Esophagus (tissue), 2 donors: ENCODE measurements at regions not wholly inside any gene's neighbourhood (a gene's known extent, or its start where the extent isn't known, plus 50 kb on each side); places are given as distances from the start of the nearest gene placed in this dataset.
"Not testable (repeated sequence)": the region's sequence is repeated elsewhere in the genome, so short reads cannot be mapped to it uniquely, and the experiment has no call there.

Experiments used
- H3K27ac ChIP-seq, 2 donors: one replicate each; pipeline ENCODE4 v1.5.1; 2013; ENCODE audit warnings: low read depth in 2 of 2, mild to moderate bottlenecking in 2 of 2, inconsistent platforms in 1 of 2, low read length in 1 of 2, moderate library complexity in 1 of 2
- H3K27me3 ChIP-seq, 2 donors: one replicate each; pipeline ENCODE4 v1.6.1; 2013; ENCODE audit warnings: low read length in 2 of 2, control low read depth in 1 of 2, mild to moderate bottlenecking in 1 of 2; ENCODE audit not compliant: insufficient read depth in 2 of 2, control insufficient read depth in 1 of 2
- H3K36me3 ChIP-seq, 2 donors: one replicate each; pipeline ENCODE4 v1.6.1; 2013; ENCODE audit warnings: low read length in 1 of 2; ENCODE audit not compliant: control insufficient read depth in 2 of 2, insufficient read depth in 2 of 2
- H3K4me1 ChIP-seq, 2 donors: one replicate each; pipeline ENCODE4 v1.6.1; 2013; ENCODE audit warnings: low read length in 1 of 2; ENCODE audit not compliant: control insufficient read depth in 2 of 2, insufficient read depth in 2 of 2
- H3K4me3 ChIP-seq, 2 donors: one replicate each; pipeline ENCODE4 v1.5.1; 2013; ENCODE audit warnings: low read length in 2 of 2, mild to moderate bottlenecking in 2 of 2, low read depth in 1 of 2, moderate library complexity in 1 of 2
- H3K9me3 ChIP-seq, 2 donors: one replicate each; pipeline ENCODE4 v1.6.1; 2013; ENCODE audit warnings: mild to moderate bottlenecking in 2 of 2, low read depth in 1 of 2, low read length in 1 of 2, moderate library complexity in 1 of 2; ENCODE audit not compliant: control insufficient read depth in 2 of 2, insufficient read depth in 1 of 2
- WGBS, 2 donors: extraction: QIAGEN DNeasy Blood & Tissue Kit; methylation state at CpG; one replicate each; pipeline ENCODE4 v1.1.7; 2013; 5-methylcytosine and 5-hydroxymethylcytosine counted together
- donor health status: healthy with polysubstance abuse.
- donor health status: Bipolar disorder and iron deficiency.

DNA sequence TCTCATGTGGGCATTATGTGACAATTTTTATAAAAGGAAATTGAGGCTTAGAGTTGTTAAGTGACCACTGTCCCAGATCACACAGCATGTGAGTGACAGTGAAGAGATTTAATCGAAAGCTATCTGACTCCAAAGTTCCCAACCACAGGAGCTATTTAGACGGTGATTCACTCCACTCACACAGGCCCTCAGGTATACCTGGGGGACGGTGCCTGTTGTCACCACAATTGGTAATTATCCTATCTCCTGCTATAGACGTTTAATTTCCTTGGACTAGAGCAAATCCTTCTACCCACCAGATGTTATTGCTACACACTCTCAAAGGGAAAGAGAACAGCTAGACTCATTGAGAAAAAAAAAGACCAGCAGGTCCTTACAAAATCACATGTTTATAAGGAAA lies 145.5 kb downstream of the KLF6 start:
- H3K27me3 ChIP-seq: no peaks in the 10 kb centered on the region
- no peaks in the 10 kb centered on the region for H3K4me1 ChIP-seq
- H3K4me3 ChIP-seq: no peak overlapping the region
- 69 to 79% methylated on average over 4 of the region's 4 CpGs for WGBS, 2 donors
- no peaks in the 10 kb centered on the region for H3K36me3 ChIP-seq
- H3K27ac ChIP-seq: peak overlapping the region in 1 of 2 donors; percentile 10
- no peaks in the 10 kb centered on the region for H3K9me3 ChIP-seq

DNA sequence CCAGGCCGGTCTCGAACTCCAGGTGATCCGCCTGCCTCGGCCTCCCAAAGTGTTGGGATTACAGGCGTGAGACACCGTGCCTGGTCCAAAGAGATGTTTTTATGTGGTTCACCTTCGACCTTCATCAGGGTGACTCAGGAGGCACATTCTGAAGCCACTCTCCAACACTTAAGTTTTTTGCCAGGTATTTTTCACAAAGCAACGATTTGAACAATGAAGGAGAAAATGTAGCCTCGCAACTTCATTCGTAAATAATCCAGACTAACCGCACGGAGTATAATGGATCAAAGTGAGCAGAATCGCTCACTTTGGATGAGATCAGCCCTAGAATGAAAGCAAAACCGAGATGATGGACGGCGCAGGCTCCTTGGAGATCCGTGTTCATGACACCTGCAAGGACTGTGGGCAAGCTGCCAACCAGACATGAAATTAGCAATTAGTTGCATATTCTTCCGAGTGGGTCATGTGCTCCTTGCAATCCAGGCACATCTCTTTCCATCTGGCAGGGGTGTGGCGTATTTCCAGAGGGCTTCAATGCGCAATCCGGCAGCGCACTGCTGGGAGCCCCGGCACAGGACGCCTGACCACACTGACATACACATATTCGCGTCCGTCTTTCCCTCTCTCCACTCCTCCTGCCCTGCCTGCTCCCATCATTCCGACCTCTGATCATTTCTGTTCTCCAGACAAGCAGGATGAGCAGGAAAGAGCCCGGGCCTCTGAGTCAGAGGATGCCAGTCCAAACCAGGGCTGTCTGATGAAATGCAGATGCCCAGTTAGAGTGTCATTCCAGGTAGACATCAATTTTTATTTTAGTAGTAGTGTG lies 148.4 kb downstream of the KLF6 start:
- no peaks in the 10 kb centered on the region for H3K36me3 ChIP-seq
- H3K4me1 ChIP-seq: no peaks in the 10 kb centered on the region
- peak overlapping the region; percentile 87 to 96 for H3K27ac ChIP-seq
- H3K27me3 ChIP-seq: no peaks in the 10 kb centered on the region
- no peaks in the 10 kb centered on the region for H3K9me3 ChIP-seq
- H3K4me3 ChIP-seq: no peak overlapping the region
- 67 to 77% methylated on average over 29 of the region's 29 CpGs for WGBS, 2 donors

DNA sequence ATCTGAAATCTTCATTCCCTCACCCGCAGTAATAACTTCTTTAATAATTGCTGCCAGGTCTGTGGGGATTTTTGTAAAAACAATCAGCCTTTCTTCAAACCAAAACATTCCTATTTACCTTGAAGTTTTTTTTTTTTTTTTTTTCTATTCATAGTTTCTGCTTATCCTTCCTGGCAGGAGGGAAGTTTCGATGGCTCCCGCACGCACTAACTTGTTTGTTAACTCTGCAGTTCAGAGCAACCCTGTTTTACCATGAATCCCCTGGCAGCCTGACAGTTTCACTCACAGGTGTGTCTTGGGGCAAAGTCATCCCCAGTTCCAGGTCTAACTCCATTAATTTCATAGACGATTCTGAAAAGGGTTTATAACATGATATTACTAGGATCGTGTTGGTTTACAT lies 149.3 kb downstream of the KLF6 start:
- peaks cover 0 to 2% of the 10 kb centered on the region in 2 donors for H3K4me1 ChIP-seq
- no peaks in the 10 kb centered on the region for H3K27me3 ChIP-seq
- no peaks in the 10 kb centered on the region for H3K36me3 ChIP-seq
- H3K9me3 ChIP-seq: no peaks in the 10 kb centered on the region
- H3K27ac ChIP-seq: peak overlapping the region; percentile 87 to 96
- H3K4me3 ChIP-seq: no peak overlapping the region
- WGBS, 2 donors: 37 to 47% methylated on average over 6 of the region's 6 CpGs

DNA sequence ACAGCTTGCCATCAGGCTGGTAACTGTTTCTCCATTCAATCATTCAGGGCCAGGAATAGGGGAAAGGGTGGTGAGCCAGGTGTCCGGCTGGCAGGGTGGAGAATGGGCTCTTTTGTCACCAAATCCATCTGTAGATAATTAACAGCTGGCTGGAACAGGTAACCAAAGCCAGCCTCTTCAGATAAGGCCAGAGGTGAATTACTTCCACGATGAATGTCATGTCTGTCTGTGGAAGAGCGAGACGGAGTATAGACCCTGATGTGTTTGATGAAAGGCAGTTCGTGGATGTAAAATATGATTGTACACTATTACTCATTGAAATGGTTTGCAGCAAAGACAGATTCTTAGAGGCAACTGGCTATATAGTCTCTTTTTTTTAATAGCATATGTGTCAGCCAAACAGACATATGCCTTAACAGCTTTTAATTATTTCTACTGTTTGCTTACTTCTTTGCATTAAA lies 149.8 kb downstream of the KLF6 start:
- Histone ChIP-seq H3K27me3 (no peaks in the 10 kb centered on the region), H3K36me3 (no peaks in the 10 kb centered on the region), H3K9me3 (no peaks in the 10 kb centered on the region), H3K4me1 (peaks cover 0 to 2% of the 10 kb centered on the region in 2 donors), H3K27ac (peak overlapping the region; percentile 90 to 96), H3K4me3 (no peak overlapping the region)
- WGBS, 2 donors: 49 to 56% methylated on average over 5 of the region's 5 CpGs

DNA sequence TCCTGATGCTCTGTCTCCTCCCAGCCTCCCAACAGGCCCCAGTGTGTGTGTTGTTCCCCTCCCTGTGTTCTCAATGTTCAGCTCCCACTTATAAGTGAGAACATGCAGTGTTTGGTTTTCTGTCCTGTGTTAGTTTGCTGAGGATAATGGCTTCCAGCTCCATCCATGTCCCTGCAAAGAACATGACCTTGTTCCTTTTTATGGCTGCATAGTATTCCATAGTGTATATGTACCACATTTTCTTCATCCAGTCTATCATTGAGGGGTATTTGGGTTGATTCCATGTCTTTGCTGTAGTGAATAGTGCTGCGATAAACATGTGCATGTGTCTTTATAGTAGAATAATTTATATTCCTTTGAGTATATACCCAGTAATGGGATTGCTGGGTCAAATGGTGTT lies 150.4 kb downstream of the KLF6 start:
- H3K27ac ChIP-seq, H3K4me1 ChIP-seq, H3K36me3 ChIP-seq, H3K27me3 ChIP-seq, H3K4me3 ChIP-seq, H3K9me3 ChIP-seq: not testable (repeated sequence)
- WGBS, 2 donors: 94 to 97% methylated on average over 1 of the region's 1 CpG

DNA sequence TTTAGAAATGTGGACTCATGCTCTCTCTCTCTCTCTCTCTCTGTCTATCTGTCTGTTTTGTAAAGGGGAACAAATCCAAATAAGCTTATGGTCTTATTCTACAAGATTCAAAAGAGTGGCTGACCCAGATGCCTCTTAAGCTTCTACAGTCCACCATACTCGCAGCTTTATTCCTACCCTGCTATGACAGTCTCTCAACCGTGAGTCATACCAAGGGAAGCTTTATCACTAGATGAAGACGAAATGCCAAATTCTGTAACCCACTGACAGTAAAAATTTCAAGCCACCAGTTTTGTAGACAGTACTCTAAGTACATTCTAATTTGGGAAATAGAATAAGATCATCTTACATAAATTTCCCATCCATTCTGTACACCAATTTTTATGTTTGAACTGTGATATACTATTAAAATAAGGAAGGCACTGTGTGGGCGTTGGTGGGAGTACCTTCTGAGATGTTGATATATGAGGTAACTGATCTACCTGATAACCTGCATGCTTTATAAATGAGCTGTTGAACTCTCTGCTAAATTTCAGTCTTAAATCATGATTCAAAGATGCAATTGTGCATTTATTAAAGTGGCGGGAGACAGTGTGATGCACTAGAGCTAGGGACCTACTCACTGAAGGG lies 153.2 kb downstream of the KLF6 start:
- Histone ChIP-seq H3K36me3 (no peaks in the 10 kb centered on the region), H3K9me3 (no peaks in the 10 kb centered on the region), H3K4me1 (peaks cover 0 to 2% of the 10 kb centered on the region in 2 donors), H3K27me3 (no peaks in the 10 kb centered on the region), H3K27ac (no peak overlapping the region), H3K4me3 (no peak overlapping the region)
- 83 to 87% methylated on average over 5 of the region's 5 CpGs for WGBS, 2 donors

DNA sequence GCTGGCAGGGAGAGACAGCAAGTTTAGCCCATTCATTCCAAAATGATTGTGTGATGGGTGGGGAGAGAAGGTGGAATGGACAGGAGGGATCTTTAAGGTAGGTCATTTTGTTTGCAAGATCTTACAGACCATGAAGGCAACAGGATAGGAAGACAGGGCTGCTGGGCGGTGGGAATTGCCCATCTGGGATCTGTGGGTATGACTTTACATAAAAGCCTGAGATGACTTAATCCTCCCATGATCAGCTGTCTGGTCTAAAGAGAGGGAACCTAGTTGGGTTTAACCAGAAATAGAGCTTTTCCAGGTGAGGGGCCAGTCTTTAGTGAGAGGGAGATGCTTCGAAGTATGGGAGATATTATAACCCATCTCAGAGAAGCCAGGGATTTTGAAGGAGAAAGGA lies 153.7 kb downstream of the KLF6 start:
- Histone ChIP-seq H3K4me3 (no peak overlapping the region), H3K4me1 (peaks cover 0 to 2% of the 10 kb centered on the region in 2 donors), H3K9me3 (no peaks in the 10 kb centered on the region), H3K27me3 (no peaks in the 10 kb centered on the region), H3K27ac (no peak overlapping the region), H3K36me3 (no peaks in the 10 kb centered on the region)
- WGBS, 2 donors: 94 to 95% methylated on average over 2 of the region's 2 CpGs

DNA sequence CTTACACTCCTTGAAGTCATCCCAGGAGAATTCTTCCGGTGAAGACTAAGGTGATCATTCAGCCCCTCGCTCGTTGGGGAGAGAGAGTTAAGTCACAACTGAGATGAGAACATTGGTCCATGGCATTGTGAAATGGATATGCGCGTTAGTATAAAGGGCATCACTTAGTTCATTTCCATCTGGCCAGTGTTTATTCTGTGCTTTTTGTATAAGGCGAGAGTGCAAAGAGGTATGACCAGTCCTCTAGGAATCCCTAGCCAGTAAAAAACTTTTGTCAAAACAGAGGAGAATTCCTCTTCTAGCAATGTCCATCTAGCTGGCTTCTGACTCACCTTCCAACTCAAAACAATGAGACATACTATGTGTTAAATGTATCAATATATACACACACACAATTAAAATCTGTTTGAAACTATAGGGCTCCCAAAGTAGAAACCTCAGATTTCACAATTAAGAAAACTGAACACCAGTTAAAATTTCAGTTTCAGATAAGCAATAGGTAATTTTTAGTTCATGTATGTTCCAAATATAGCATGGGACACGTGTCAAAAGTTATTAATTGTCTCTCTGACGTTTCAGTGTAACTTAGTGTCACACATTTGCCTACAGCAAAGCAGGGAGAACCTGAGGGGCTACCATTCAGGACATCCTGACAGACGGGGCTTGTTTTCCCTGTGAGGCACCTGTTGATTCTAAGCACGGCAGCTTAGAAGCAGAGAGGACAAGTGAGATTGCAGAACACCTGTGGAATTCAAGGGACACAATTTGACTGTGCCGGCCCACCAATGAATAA lies 158.9 kb downstream of the KLF6 start:
- Histone ChIP-seq H3K9me3 (no peaks in the 10 kb centered on the region), H3K4me1 (peaks cover 0 to 2% of the 10 kb centered on the region in 2 donors), H3K27ac (no peak overlapping the region), H3K4me3 (no peak overlapping the region), H3K27me3 (no peaks in the 10 kb centered on the region), H3K36me3 (no peaks in the 10 kb centered on the region)
- 72 to 82% methylated on average over 11 of the region's 11 CpGs for WGBS, 2 donors

DNA sequence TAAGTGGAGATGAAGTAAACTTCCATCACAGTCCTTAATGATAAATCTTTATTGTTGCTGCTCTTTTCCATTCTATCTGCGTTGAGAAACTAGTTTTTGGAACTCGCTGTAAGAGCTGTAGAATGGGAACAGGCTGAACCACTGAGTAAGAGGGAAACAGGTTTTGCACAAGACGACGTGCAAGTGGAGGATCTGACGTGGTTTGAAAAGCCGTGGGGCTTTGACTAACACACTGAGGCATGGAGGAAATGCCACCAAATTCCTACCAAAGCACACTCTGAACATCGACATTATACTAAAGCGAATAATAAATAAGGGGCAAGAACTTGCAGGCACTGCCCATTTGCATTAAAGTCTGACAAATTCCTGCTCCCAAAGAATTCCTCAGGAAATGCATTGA lies 160.6 kb downstream of the KLF6 start:
- Histone ChIP-seq H3K27ac (peak overlapping the region in 1 of 2 donors; percentile 76), H3K36me3 (no peaks in the 10 kb centered on the region), H3K9me3 (no peaks in the 10 kb centered on the region), H3K4me3 (no peak overlapping the region), H3K27me3 (no peaks in the 10 kb centered on the region), H3K4me1 (no peaks in the 10 kb centered on the region)
- 63 to 64% methylated on average over 8 of the region's 8 CpGs for WGBS, 2 donors
